Endothelial cell of umbilical vein (primary cell): ENCODE measurements at regions not wholly inside any gene's neighbourhood (a gene's known extent, or its start where the extent isn't known, plus 50 kb on each side); places are given as distances from the start of the nearest gene placed in this dataset.

Experiments
- BruUV-seq: library from RNA; stranded (reverse); fragments of 400-500 nt; replicated peaks from 2 replicates; lab custom pipeline; 2021; lab: Mats Ljungman, UMichigan
- CTCF ChIA-PET: fragments of 300-600, 350-600 bp; sonication (Branson Sonifier 250); formaldehyde crosslinking; loops from one replicate; lab custom pipeline; 2021; ENCODE audit warnings: antibody characterized with exemption, inconsistent platforms; lab: Charles Lee
- POLR2A ChIA-PET: fragments of 300-600, 350-600 bp; sonication (Branson Sonifier 250); formaldehyde crosslinking; loops from one replicate; lab custom pipeline; 2021; ENCODE audit warnings: antibody characterized with exemption, inconsistent platforms; lab: Charles Lee
- DNase-seq: peaks from one replicate; pipeline ENCODE4 v3.0.0-alpha.2; 2011; ENCODE audit warnings: low read depth, low spot score
- FAIRE-seq: peaks from 2 replicates; lab custom pipeline; 2011; peaks lifted over from hg19 to GRCh38; lab: Jason Lieb, UNC
- H2AFZ ChIP-seq: 2 replicates; pipeline ENCODE4 v1.6.0; 2012; ENCODE audit warnings: low read depth, low read length, control low read depth, inconsistent platforms
- H3K27ac ChIP-seq: 2 replicates; pipeline ENCODE4 v1.5.1; 2011; ENCODE audit warnings: low read depth, mild to moderate bottlenecking, control low read depth, low read length, moderate library complexity; ENCODE audit not compliant: insufficient read depth
- H3K27me3 ChIP-seq, 2 experiments: 2 replicates each; pipeline versions ENCODE4 v1.6.0 to v1.6.1; 2011; ENCODE audit warnings: low read length in 2 of 2, mixed read lengths in 1 of 2; ENCODE audit not compliant: control insufficient read depth in 2 of 2, insufficient read depth in 2 of 2
- H3K36me3 ChIP-seq, 2 experiments: 2 replicates in 1 of 2; 3 replicates in 1 of 2; pipeline ENCODE4 v1.5.1; 2011; ENCODE audit warnings: low read length in 2 of 2, mild to moderate bottlenecking in 1 of 2, moderate library complexity in 1 of 2; ENCODE audit not compliant: control insufficient read depth in 2 of 2, insufficient read depth in 2 of 2; ENCODE audit errors: extremely low read depth in 1 of 2
- H3K4me1 ChIP-seq: 3 replicates; pipeline ENCODE4 v1.5.1; 2011; ENCODE audit warnings: mild to moderate bottlenecking, low read length; ENCODE audit not compliant: control insufficient read depth, insufficient read depth; ENCODE audit errors: extremely low read depth
- H3K4me2 ChIP-seq: 2 replicates; pipeline ENCODE4 v1.6.1; 2011; ENCODE audit warnings: low read length, control low read depth, mixed read lengths; ENCODE audit not compliant: insufficient read depth
- H3K4me3 ChIP-seq, 3 experiments: fragments of 200-600 bp in 1 of 3; sonication (generic), shearing (Covaris generic) in 1 of 3; replicated peaks in 1 of 3; 2 replicates each; pipeline ENCODE4 v1.5.1; 2011 to 2016; ENCODE audit warnings: control low read depth in 3 of 3, low read length in 3 of 3, mild to moderate bottlenecking in 2 of 3, inconsistent platforms in 1 of 3, low read depth in 1 of 3, moderate library complexity in 1 of 3; ENCODE audit not compliant: insufficient read depth in 1 of 3
- H3K79me2 ChIP-seq: 2 replicates; pipeline ENCODE4 v1.6.0; 2012; ENCODE audit warnings: low read length, inconsistent platforms; ENCODE audit not compliant: control insufficient read depth, insufficient read depth
- H3K9ac ChIP-seq: replicated peaks from 2 replicates; pipeline ENCODE3; 2011; ENCODE audit warnings: low read length, control low read depth; ENCODE audit not compliant: insufficient read depth; ENCODE audit errors: extremely low read depth
- H3K9me1 ChIP-seq: replicated peaks from 3 replicates; pipeline ENCODE4 v1.6.0; 2011; ENCODE audit warnings: mild to moderate bottlenecking, low read length; ENCODE audit not compliant: control insufficient read depth, insufficient read depth; ENCODE audit errors: extremely low read depth
- H3K9me3 ChIP-seq: replicated peaks from 2 replicates; pipeline ENCODE4 v1.5.1; 2012; ENCODE audit warnings: low read length, inconsistent platforms; ENCODE audit not compliant: control insufficient read depth, insufficient read depth
- H4K20me1 ChIP-seq: replicated peaks from 2 replicates; pipeline ENCODE3; 2011; ENCODE audit warnings: mild to moderate bottlenecking, low read length; ENCODE audit not compliant: control insufficient read depth, insufficient read depth; ENCODE audit errors: extremely low read depth
- EZH2 ChIP-seq: IDR thresholded peaks from 2 replicates; pipeline ENCODE4 v1.6.1; 2012; ENCODE audit warnings: borderline replicate concordance, low read depth, mild to moderate bottlenecking, moderate library complexity, low read length, inconsistent platforms; ENCODE audit not compliant: severe bottlenecking
- FOS ChIP-seq: IDR thresholded peaks from 2 replicates; pipeline ENCODE4 v1.6.1; 2011; ENCODE audit warnings: mild to moderate bottlenecking, low read length, moderate library complexity, borderline replicate concordance; ENCODE audit not compliant: insufficient read depth
- GATA2 ChIP-seq: IDR thresholded peaks from 2 replicates; pipeline ENCODE4 v1.7.0; 2011; ENCODE audit warnings: low read depth, mild to moderate bottlenecking, moderate library complexity, mixed read lengths, low read length; ENCODE audit not compliant: insufficient read length, insufficient read depth
- JUN ChIP-seq: IDR thresholded peaks from 2 replicates; pipeline ENCODE4 v1.6.1; 2011; ENCODE audit warnings: borderline replicate concordance, low read depth; ENCODE audit not compliant: insufficient read length, insufficient read depth
- MYC ChIP-seq: IDR thresholded peaks from one replicate; pipeline ENCODE4 v1.6.1; 2011; ENCODE audit warnings: mild to moderate bottlenecking, low read depth, low read length
- POLR2A ChIP-seq: IDR thresholded peaks from 2 replicates; pipeline ENCODE4 v1.6.1; 2012; ENCODE audit warnings: low read depth, mild to moderate bottlenecking, control low read depth, low read length
- POLR2AphosphoS5 ChIP-seq: IDR thresholded peaks from 2 replicates; pipeline ENCODE4 v1.6.1; 2012; ENCODE audit warnings: low read depth, mild to moderate bottlenecking, control low read depth, low read length, moderate library complexity; ENCODE audit not compliant: insufficient read depth
- dilution Hi-C: fragments of 300-500 bp; cut with MboI; formaldehyde crosslinking; loops from one replicate; pipeline ENCODE4 v1.15.0; 2019; ENCODE audit warnings: low sequenced_read_pairs; ENCODE audit not compliant: extremely low pct_ligation_motif_present
- intact Hi-C: fragments of 100-400 bp; cut with micrococcal nuclease; formaldehyde crosslinking; loops from one replicate; pipeline ENCODE4 v1.10.0; 2022
- TF ChIP-seq, protein P1 (sequence below): IDR thresholded peaks from 2 replicates; pipeline ENCODE4 v1.6.1; 2011; ENCODE audit not compliant: insufficient read depth, insufficient read length
- TF ChIP-seq, protein P2 (sequence below), 2 donors: IDR thresholded peaks; 1 replicate in 1 of 2; 2 replicates in 1 of 2; pipeline ENCODE4 v1.5.1; 2011; ENCODE audit warnings: low read length in 2 of 2, mild to moderate bottlenecking in 2 of 2, moderate library complexity in 2 of 2, control low read depth in 1 of 2, inconsistent platforms in 1 of 2, low read depth in 1 of 2; ENCODE audit not compliant: insufficient read depth in 1 of 2; ENCODE audit errors: extremely low read depth in 1 of 2

GRCh38 chr10:59965899-59966650, 59.7 kb upstream of the CCDC6 start:
- no peak overlapping the region for H2AFZ ChIP-seq
- BruUV-seq = no TSS peak
- no peak overlapping the region for H3K27ac ChIP-seq
- intact Hi-C loops = no loop called here
- DNase-seq (no peak), FAIRE-seq (no peak)
- no peaks in the 10 kb centered on the region for H3K9me1 ChIP-seq
- no peak overlapping the region for H3K4me3 ChIP-seq
- H3K4me1 ChIP-seq = no peaks in the 10 kb centered on the region
- ChIA-PET CTCF (no interaction called here), POLR2A (no interaction called here)
- H3K36me3 ChIP-seq = no peaks in the 10 kb centered on the region
- TF ChIP-seq EZH2 = no peak
- no peak for TF ChIP-seq FOS
- TF ChIP-seq JUN = no peak
- no peak for TF ChIP-seq POLR2AphosphoS5
- no peak for TF ChIP-seq MYC
- TF ChIP-seq, protein P1, sequence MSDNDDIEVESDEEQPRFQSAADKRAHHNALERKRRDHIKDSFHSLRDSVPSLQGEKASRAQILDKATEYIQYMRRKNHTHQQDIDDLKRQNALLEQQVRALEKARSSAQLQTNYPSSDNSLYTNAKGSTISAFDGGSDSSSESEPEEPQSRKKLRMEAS = no peak
- TF ChIP-seq, protein P2, sequence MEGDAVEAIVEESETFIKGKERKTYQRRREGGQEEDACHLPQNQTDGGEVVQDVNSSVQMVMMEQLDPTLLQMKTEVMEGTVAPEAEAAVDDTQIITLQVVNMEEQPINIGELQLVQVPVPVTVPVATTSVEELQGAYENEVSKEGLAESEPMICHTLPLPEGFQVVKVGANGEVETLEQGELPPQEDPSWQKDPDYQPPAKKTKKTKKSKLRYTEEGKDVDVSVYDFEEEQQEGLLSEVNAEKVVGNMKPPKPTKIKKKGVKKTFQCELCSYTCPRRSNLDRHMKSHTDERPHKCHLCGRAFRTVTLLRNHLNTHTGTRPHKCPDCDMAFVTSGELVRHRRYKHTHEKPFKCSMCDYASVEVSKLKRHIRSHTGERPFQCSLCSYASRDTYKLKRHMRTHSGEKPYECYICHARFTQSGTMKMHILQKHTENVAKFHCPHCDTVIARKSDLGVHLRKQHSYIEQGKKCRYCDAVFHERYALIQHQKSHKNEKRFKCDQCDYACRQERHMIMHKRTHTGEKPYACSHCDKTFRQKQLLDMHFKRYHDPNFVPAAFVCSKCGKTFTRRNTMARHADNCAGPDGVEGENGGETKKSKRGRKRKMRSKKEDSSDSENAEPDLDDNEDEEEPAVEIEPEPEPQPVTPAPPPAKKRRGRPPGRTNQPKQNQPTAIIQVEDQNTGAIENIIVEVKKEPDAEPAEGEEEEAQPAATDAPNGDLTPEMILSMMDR (IDR thresholded peaks at IDR 0.05; ENCODE audit: extremely low read depth in 1 of 2, insufficient read depth in 1 of 2, low read depth in 1 of 2, low read length in 2 of 2) = no peak
- no peak for TF ChIP-seq POLR2A
- TF ChIP-seq GATA2 = no peak
- no peak overlapping the region for H3K9ac ChIP-seq
- H3K79me2 ChIP-seq = no peaks in the 10 kb centered on the region
- dilution Hi-C loops = no loop called here
- no peaks in the 10 kb centered on the region for H4K20me1 ChIP-seq
- no peaks in the 10 kb centered on the region for H3K9me3 ChIP-seq
- H3K4me2 ChIP-seq = no peak overlapping the region
- no peaks in the 10 kb centered on the region for H3K27me3 ChIP-seq
